Liver (tissue), 2 donors: ENCODE measurements at regions not wholly inside any gene's neighbourhood (a gene's known extent, or its start where the extent isn't known, plus 50 kb on each side); places are given as distances from the start of the nearest gene placed in this dataset.

Experiments
- TF ChIP-seq, protein P1 (sequence below): fragments of 150-350 bp; IDR thresholded peaks from 2 replicates; pipeline ENCODE4 v1.5.1; 2017; ENCODE audit warnings: improper control_type of control experiment, low read depth, low read length; ENCODE audit not compliant: missing input control
- TF ChIP-seq, protein P2 (sequence below): IDR thresholded peaks from 2 replicates; pipeline ENCODE4 v1.6.1; 2016; ENCODE audit warnings: antibody characterized with exemption
- donor health status: healthy.

DNA sequence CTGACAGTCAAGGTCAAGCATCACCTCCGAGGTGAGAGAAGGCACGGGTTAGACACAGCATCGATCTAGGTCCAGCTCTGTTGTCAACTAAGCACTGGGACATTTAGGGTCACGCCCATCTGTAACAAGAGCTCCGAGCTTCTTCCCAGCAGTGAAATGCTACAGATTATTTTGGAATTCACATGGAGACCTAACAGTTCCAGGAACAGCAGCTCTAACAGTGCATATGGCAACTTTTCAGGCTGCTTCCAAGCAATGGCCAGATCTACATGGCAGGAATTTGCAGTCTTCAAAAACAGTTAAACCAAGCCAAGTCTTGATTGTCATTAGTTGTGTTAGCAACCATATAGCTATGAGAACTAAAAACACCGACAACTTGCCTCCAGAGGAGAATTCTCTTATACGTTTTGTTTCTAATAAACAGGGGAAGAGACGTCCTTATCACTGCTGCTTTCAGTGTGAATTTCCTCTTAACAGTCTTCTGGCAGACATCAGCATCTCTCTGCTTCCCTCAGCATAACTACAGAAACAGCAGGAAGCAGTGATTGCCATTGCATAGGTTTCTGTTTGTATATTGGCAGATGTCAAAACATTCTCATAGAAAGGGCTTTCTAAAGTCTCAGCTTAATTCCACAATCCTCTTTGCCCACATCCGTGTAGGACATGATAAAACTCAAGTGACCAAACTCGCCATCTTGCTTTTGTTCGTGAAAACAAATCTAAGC is 242.1 kb upstream of the DAPK1 start:
- TF ChIP-seq, protein P1, sequence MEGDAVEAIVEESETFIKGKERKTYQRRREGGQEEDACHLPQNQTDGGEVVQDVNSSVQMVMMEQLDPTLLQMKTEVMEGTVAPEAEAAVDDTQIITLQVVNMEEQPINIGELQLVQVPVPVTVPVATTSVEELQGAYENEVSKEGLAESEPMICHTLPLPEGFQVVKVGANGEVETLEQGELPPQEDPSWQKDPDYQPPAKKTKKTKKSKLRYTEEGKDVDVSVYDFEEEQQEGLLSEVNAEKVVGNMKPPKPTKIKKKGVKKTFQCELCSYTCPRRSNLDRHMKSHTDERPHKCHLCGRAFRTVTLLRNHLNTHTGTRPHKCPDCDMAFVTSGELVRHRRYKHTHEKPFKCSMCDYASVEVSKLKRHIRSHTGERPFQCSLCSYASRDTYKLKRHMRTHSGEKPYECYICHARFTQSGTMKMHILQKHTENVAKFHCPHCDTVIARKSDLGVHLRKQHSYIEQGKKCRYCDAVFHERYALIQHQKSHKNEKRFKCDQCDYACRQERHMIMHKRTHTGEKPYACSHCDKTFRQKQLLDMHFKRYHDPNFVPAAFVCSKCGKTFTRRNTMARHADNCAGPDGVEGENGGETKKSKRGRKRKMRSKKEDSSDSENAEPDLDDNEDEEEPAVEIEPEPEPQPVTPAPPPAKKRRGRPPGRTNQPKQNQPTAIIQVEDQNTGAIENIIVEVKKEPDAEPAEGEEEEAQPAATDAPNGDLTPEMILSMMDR: no peak
- TF ChIP-seq, protein P2, sequence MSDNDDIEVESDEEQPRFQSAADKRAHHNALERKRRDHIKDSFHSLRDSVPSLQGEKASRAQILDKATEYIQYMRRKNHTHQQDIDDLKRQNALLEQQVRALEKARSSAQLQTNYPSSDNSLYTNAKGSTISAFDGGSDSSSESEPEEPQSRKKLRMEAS: no peak
